Right lobe of liver (tissue), 4 donors: ENCODE measurements at regions not wholly inside any gene's neighbourhood (a gene's known extent, or its start where the extent isn't known, plus 50 kb on each side); places are given as distances from the start of the nearest gene placed in this dataset.

ENCODE experiments used
- CTCF ChIP-seq, 4 donors: fragments of 200-600 bp in 3 of 4; fragments of 450-650 bp in 1 of 4; IDR thresholded peaks; one replicate each; pipeline versions ENCODE4 v1.5.1 to v1.8.0; 2016 to 2022; ENCODE audit warnings: antibody characterized with exemption in 4 of 4, mild to moderate bottlenecking in 2 of 4
- POLR2A ChIP-seq: fragments of 450-650 bp; IDR thresholded peaks from one replicate; pipeline ENCODE4 v1.6.1; 2017; ENCODE audit warnings: antibody characterized with exemption, mild to moderate bottlenecking
- donor health status: DM: no; HTN: no; CAD: no.
- donor health status: DM: no; HTN: no; CAD: no.
- donor health status: DM: no; HTN: yes; CAD: no.

GRCh38 chr4:62387808-62388207 lies 1187.7 kb downstream of the ADGRL3 start:
- TF ChIP-seq CTCF (IDR thresholded peaks at IDR 0.05) = no peak
- no peak for TF ChIP-seq POLR2A
